ENCODE measurements at regions not wholly inside any gene's neighbourhood (a gene's known extent, or its start where the extent isn't known, plus 50 kb on each side); places are given as distances from the start of the nearest gene placed in this dataset.
"Not testable (repeated sequence)": the region's sequence is repeated elsewhere in the genome, so short reads cannot be mapped to it uniquely, and the experiment has no call there.

GRCh38 chr3:163175970-163176369, 1679.4 kb downstream of the OTOL1 start:
- Histone ChIP-seq H3K27ac (ENCODE audit: low read depth, low read length) (no peak overlapping the region), H3K4me3 (replicated peaks in 1 of 2; ENCODE audit: low read depth in 1 of 2, low read length in 2 of 2) (no peak overlapping the region), H3K4me2 (ENCODE audit: low read length) (no peak overlapping the region), H3K9ac (ENCODE audit: low read length) (no peak overlapping the region), H4K20me1 (ENCODE audit: insufficient read depth) (no peaks in the 10 kb centered on the region), H3K9me3 (ENCODE audit: control insufficient read depth in 1 of 2, insufficient read depth in 1 of 2, low read depth in 1 of 2, low read length in 2 of 2) (no peaks in the 10 kb centered on the region), H3K27me3 (ENCODE audit: insufficient read depth, low read length) (no peaks in the 10 kb centered on the region), H3K9me2 (ENCODE audit: insufficient read depth) (no peaks in the 10 kb centered on the region), H3K36me3 (ENCODE audit: control insufficient read depth in 1 of 2, insufficient read depth in 2 of 2, low read length in 2 of 2) (no peaks in the 10 kb centered on the region), H2AFZ (ENCODE audit: low read depth, low read length, poor library complexity, severe bottlenecking) (no peak overlapping the region), H3K79me2 (ENCODE audit: insufficient read depth, low read length) (no peaks in the 10 kb centered on the region), H3K4me1 (ENCODE audit: control insufficient read depth in 1 of 2, insufficient read depth in 2 of 2, low read length in 2 of 2) (no peaks in the 10 kb centered on the region)
- TF ChIP-seq POLR2AphosphoS5 (IDR thresholded peaks at IDR 0.05; ENCODE audit: low read depth, low read length) (no peak), MAX (IDR thresholded peaks at IDR 0.05) (no peak), EZH2 (IDR thresholded peaks at IDR 0.05) (no peak), CEBPB (IDR thresholded peaks at IDR 0.05; ENCODE audit: low read depth) (no peak), FOSL1 (IDR thresholded peaks at IDR 0.05; ENCODE audit: low read depth) (no peak), ELF1 (IDR thresholded peaks at IDR 0.05; ENCODE audit: borderline replicate concordance, low read depth) (no peak), POLR2A (IDR thresholded peaks at IDR 0.05; ENCODE audit: borderline replicate concordance, extremely low read depth, insufficient read depth, insufficient read length) (no peak), TCF7L2 (IDR thresholded peaks at IDR 0.05; ENCODE audit: borderline replicate concordance, extremely low read depth, insufficient read depth, insufficient read length) (no peak), ZBTB33 (IDR thresholded peaks at IDR 0.05; ENCODE audit: extremely low read depth, insufficient replicate concordance, low read length) (no peak), ATF3 (IDR thresholded peaks at IDR 0.05) (no peak), EZH2phosphoT487 (IDR thresholded peaks at IDR 0.05; ENCODE audit: borderline replicate concordance) (no peak), SP1 (IDR thresholded peaks at IDR 0.05; ENCODE audit: low read depth) (no peak), ZFX (IDR thresholded peaks at IDR 0.05) (no peak)
- ChIA-PET CTCF (no interaction called here), RAD21 (ENCODE audit: low non-redundant PET in 1 of 2, low total read pairs in 2 of 2, uncharacterized antibody in 2 of 2, unreplicated experiment in 2 of 2) (no interaction called here), POLR2A (no interaction called here)
- no TSS peak for BruUV-seq (replicated peaks)
- ATAC-seq, result no peak
- no peak for DNase-seq (ENCODE audit: low read depth, low spot score)
- intact Hi-C loops (cut with micrococcal nuclease), result no loop called here

- intact Hi-C loops (cut with micrococcal nuclease); DNase-seq (ENCODE audit: low read depth, low spot score); CTCF ChIA-PET; H3K27ac ChIP-seq (ENCODE audit: low read depth, low read length); H2AFZ ChIP-seq (ENCODE audit: low read depth, low read length, poor library complexity, severe bottlenecking); H4K20me1 ChIP-seq (ENCODE audit: insufficient read depth); H3K9me3 ChIP-seq (ENCODE audit: control insufficient read depth in 1 of 2, insufficient read depth in 1 of 2, low read depth in 1 of 2, low read length in 2 of 2); POLR2A ChIA-PET; H3K9me2 ChIP-seq (ENCODE audit: insufficient read depth); H3K4me3 ChIP-seq (replicated peaks in 1 of 2; ENCODE audit: low read depth in 1 of 2, low read length in 2 of 2); H3K36me3 ChIP-seq (ENCODE audit: control insufficient read depth in 1 of 2, insufficient read depth in 2 of 2, low read length in 2 of 2); H3K79me2 ChIP-seq (ENCODE audit: insufficient read depth, low read length); H3K9ac ChIP-seq (ENCODE audit: low read length); ATAC-seq; BruUV-seq (replicated peaks); H3K4me2 ChIP-seq (ENCODE audit: low read length); H3K27me3 ChIP-seq (ENCODE audit: insufficient read depth, low read length); H3K4me1 ChIP-seq (ENCODE audit: control insufficient read depth in 1 of 2, insufficient read depth in 2 of 2, low read length in 2 of 2); RAD21 ChIA-PET (ENCODE audit: low non-redundant PET in 1 of 2, low total read pairs in 2 of 2, uncharacterized antibody in 2 of 2, unreplicated experiment in 2 of 2): not testable (repeated sequence)
Measured at GRCh38 chr3:163172513-163172912, 1675.9 kb downstream of the OTOL1 start.

Measured in HCT116 (cell line).